ENCODE measurements at regions not wholly inside any gene's neighbourhood (a gene's known extent, or its start where the extent isn't known, plus 50 kb on each side); places are given as distances from the start of the nearest gene placed in this dataset.

DNA sequence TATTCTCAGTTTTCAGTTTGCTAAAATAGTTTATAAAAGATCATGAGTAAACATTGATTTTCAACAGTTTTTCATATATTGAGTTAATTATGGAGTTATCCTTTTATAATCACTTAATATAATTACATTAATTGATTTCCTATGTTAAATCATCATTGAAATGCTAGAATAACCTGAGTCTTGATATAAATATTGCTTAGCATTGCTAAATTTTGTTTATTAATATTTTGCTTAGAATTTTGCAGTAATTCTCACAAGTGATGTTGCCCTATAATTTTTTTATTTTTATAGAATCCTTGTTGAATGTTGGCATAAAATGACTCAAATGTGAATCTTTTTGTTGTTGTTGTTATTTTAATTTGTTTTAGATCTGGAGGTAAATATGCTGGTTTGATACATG is 654.2 kb downstream of the OTOL1 start:
- no peak for DNase-seq (ENCODE audit: low read depth)

DNA sequence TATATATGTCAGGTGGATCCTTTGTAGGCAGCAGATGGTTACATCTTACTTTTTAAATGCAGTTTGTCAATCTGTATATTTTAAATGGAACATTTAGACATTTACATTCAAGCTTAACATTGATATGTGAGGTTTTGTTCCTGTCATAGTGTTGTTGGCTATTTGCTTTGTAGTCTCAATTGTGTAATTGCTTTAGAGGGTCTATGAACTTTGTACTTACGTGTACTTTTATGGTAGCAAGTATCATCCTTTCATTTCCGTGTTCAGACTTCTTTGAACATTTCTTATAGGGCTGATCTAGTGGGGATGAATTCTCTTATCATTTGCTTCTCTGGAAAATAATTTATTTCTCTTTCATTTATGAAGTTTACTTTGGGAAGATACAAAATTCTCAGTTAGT is 656.0 kb downstream of the OTOL1 start:
- TF ChIP-seq, protein P1, sequence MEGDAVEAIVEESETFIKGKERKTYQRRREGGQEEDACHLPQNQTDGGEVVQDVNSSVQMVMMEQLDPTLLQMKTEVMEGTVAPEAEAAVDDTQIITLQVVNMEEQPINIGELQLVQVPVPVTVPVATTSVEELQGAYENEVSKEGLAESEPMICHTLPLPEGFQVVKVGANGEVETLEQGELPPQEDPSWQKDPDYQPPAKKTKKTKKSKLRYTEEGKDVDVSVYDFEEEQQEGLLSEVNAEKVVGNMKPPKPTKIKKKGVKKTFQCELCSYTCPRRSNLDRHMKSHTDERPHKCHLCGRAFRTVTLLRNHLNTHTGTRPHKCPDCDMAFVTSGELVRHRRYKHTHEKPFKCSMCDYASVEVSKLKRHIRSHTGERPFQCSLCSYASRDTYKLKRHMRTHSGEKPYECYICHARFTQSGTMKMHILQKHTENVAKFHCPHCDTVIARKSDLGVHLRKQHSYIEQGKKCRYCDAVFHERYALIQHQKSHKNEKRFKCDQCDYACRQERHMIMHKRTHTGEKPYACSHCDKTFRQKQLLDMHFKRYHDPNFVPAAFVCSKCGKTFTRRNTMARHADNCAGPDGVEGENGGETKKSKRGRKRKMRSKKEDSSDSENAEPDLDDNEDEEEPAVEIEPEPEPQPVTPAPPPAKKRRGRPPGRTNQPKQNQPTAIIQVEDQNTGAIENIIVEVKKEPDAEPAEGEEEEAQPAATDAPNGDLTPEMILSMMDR (conservative IDR thresholded peaks at IDR 0.05; ENCODE audit: low read depth, low read length) = no peak

More for the DNA sequence above, 654.2 kb downstream of the OTOL1 start:
- TF ChIP-seq, protein P1 (conservative IDR thresholded peaks at IDR 0.05; ENCODE audit: low read depth, low read length) = no peak
- H3K4me3 ChIP-seq (ENCODE audit: low read length) = no peak overlapping the region

DNA sequence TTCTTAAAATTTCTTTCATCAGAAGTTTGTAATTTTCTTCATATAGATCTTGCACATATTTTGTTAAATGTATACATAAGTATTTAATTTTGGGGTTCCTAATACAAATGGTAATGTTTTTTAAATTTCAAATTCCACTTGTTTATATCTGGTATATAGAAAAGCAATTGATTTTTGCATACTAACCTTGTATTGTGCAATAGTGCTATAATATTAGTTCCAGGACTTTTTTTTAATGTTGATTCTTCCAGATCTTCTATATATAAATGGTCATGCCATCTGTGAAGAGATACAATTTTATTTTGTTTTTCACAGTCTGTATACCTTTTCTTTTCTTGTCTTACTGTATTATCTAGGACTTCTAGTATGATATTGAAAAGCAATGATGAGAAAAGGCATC is 665.0 kb downstream of the OTOL1 start:
- H3K4me3 ChIP-seq (ENCODE audit: low read length) = no peak overlapping the region
- TF ChIP-seq, protein P1 (conservative IDR thresholded peaks at IDR 0.05; ENCODE audit: low read depth, low read length) = no peak
- no peak for DNase-seq (ENCODE audit: low read depth)

More for the DNA sequence above, 656.0 kb downstream of the OTOL1 start:
- no peak overlapping the region for H3K4me3 ChIP-seq (ENCODE audit: low read length)
- no peak for DNase-seq (ENCODE audit: low read depth)

DNA sequence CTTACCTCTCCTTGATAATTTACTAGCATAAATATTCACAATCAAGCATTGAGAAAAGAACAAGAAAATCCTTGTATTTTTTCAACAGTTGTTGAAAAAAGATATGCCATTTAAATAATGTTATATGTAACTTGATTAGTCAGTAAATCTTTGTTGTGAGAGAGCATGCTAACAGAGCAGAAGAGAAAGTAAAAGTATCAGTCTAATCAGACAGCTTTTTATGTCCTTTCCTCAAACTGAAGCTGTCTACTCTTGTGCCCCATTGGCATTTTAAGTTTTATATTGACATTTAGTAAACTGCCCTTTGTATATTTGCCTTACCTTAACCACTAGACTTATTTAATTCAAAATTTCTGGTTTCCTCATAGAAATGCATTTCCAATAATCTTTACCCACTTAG is 668.7 kb downstream of the OTOL1 start:
- no peak overlapping the region for H3K4me3 ChIP-seq (ENCODE audit: low read length)
- TF ChIP-seq, protein P1 (conservative IDR thresholded peaks at IDR 0.05; ENCODE audit: low read depth, low read length) = no peak
- no peak for DNase-seq (ENCODE audit: low read depth)

DNA sequence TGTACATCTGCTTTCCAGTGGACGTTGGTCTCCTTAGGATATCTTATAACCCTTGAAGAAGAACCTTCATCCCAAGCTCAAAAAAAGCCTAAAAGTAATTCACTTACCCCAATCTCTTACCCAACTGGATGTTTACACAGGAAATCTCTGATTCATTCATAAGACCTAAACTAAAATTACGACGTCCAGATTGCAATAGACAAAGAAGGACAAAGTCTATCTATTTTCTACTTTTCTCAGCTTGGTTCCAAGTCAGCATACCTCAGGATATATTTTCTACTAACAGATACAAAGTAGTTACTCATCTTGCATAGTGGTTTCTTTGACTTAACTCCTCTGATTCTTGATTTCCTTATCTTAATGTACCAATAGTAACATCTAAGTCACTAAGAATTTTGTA is 669.9 kb downstream of the OTOL1 start:
- TF ChIP-seq, protein P1 (conservative IDR thresholded peaks at IDR 0.05; ENCODE audit: low read depth, low read length) = no peak
- no peak overlapping the region for H3K4me3 ChIP-seq (ENCODE audit: low read length)
- no peak for DNase-seq (ENCODE audit: low read depth)

DNA sequence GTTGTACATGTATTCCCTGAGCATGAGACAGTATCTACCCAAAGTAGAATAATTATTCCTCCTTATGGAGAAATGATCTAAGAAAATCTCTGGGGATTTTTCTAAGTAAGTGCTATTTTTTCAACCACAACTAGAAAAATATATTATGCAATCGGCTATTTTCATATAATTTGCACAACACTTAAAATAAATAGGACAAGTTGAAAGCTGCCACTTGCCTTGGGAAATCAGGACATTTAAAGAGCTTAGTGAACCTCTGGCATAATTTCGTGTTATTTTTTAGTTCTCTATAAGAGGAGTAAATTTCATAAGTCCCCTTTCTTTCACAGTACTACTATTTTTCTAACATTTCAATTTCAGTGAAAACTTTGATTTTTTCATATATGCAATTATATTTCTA is 672.1 kb downstream of the OTOL1 start:
- DNase-seq (ENCODE audit: low read depth) = no peak
- TF ChIP-seq, protein P1 (conservative IDR thresholded peaks at IDR 0.05; ENCODE audit: low read depth, low read length) = no peak
- no peak overlapping the region for H3K4me3 ChIP-seq (ENCODE audit: low read length)

DNA sequence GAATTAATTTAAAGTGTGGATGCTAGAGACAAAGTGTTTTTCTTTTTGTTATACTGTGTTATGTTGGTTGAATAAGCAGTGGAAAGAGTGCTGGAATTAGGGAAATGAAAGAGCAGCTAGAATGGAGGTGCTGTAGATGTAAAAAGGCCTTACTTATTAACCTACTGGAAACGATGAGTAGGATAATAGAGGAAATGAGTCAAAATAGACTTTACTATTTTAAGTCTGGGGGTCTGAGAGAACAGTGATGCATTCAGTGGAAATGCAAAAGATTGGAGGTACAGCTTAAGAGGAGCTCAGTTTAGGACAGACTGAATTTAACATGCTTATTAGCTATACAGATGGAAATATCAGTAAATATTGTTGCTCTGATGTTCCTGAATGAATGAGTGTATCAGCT is 674.0 kb downstream of the OTOL1 start:
- TF ChIP-seq, protein P1 (conservative IDR thresholded peaks at IDR 0.05; ENCODE audit: low read depth, low read length) = no peak
- no peak for DNase-seq (ENCODE audit: low read depth)
- no peak overlapping the region for H3K4me3 ChIP-seq (ENCODE audit: low read length)
